WTC11 (cell line): ENCODE measurements at regions not wholly inside any gene's neighbourhood (a gene's known extent, or its start where the extent isn't known, plus 50 kb on each side); places are given as distances from the start of the nearest gene placed in this dataset.

Source experiments
- CTCF ChIP-seq: fragments of 200-600 bp; IDR thresholded peaks from 2 replicates; pipeline ENCODE4 v1.8.0; 2022; ENCODE audit warnings: antibody characterized with exemption
- ELF4 ChIP-seq: sonication (generic); formaldehyde crosslinking; IDR thresholded peaks from 2 replicates; pipeline ENCODE4 v1.8.1; 2022; ENCODE audit warnings: low read depth, mild to moderate bottlenecking, moderate library complexity, missing genetic modification reagents
- ETV6 ChIP-seq: sonication (generic); formaldehyde crosslinking; IDR thresholded peaks from 2 replicates; pipeline ENCODE4 v1.8.1; 2022; ENCODE audit warnings: mild to moderate bottlenecking, missing genetic modification reagents
- IRF2 ChIP-seq: sonication (generic); formaldehyde crosslinking; IDR thresholded peaks from 2 replicates; pipeline ENCODE4 v1.8.0; 2022; ENCODE audit warnings: low read depth, missing genetic modification reagents, borderline replicate concordance
- PREB ChIP-seq: sonication (generic); formaldehyde crosslinking; IDR thresholded peaks from 2 replicates; pipeline ENCODE4 v1.8.1; 2022; ENCODE audit warnings: mild to moderate bottlenecking, missing genetic modification reagents, moderate library complexity, borderline replicate concordance
- SP1 ChIP-seq: sonication (generic); formaldehyde crosslinking; conservative IDR thresholded peaks from 2 replicates; pipeline ENCODE4 v1.8.1; 2022; ENCODE audit warnings: missing genetic modification reagents
- STAT6 ChIP-seq: sonication (generic); formaldehyde crosslinking; conservative IDR thresholded peaks from 2 replicates; pipeline ENCODE4 v1.8.1; 2023; ENCODE audit warnings: mild to moderate bottlenecking, low read depth, missing genetic modification reagents, moderate library complexity
- ZNF121 ChIP-seq: sonication (generic); formaldehyde crosslinking; IDR thresholded peaks from 2 replicates; pipeline ENCODE4 v1.8.0; 2023; ENCODE audit warnings: missing genetic modification reagents
- ZNF138 ChIP-seq: sonication (generic); formaldehyde crosslinking; conservative IDR thresholded peaks from 2 replicates; pipeline ENCODE4 v1.8.1; 2022; ENCODE audit warnings: mild to moderate bottlenecking, moderate library complexity, missing genetic modification reagents

GRCh38 chr16:59385491-59385890, 651.4 kb upstream of the GOT2 start:
- TF ChIP-seq CTCF (no peak), PREB (CRISPR knock-in tag) (no peak), ETV6 (no peak), SP1 (CRISPR knock-in tag) (no peak), ELF4 (CRISPR knock-in tag) (no peak), STAT6 (CRISPR knock-in tag) (no peak), ZNF138 (CRISPR knock-in tag) (no peak), ZNF121 (no peak), IRF2 (no peak)
